B cell (primary cell): ENCODE measurements at regions not wholly inside any gene's neighbourhood (a gene's known extent, or its start where the extent isn't known, plus 50 kb on each side); places are given as distances from the start of the nearest gene placed in this dataset.

Source experiments
- EZH2 ChIP-seq: IDR thresholded peaks from 2 replicates; pipeline ENCODE4 v1.6.1; 2012; ENCODE audit warnings: borderline replicate concordance, low read depth, mild to moderate bottlenecking, moderate library complexity, low read length; ENCODE audit not compliant: insufficient read depth, poor library complexity, severe bottlenecking
- TF ChIP-seq, protein P1 (sequence below): fragments of 200-600 bp; IDR thresholded peaks from one replicate; pipeline ENCODE4 v1.8.0; 2022; ENCODE audit warnings: antibody characterized with exemption, mild to moderate bottlenecking

DNA sequence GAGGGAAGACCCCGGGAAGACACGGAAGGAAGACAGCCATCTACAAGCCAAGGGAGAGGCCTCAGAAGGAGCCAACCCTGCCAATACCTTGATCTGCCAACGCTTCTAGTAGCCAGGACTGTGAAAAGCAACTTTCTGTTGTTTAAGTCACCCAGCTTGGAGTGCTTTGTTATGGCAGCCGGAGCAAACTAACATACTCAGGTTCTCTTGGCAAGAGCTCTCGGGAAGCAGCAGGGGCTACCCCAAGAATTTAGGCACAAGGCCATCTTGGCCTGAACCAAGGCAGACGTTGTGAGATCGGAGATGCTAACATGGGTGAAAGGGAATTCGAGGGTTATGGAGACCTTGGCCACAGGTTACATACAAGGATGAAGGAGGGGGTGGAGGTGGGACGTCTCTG is 78.6 kb upstream of the KLHL29 start:
- TF ChIP-seq, protein P1, sequence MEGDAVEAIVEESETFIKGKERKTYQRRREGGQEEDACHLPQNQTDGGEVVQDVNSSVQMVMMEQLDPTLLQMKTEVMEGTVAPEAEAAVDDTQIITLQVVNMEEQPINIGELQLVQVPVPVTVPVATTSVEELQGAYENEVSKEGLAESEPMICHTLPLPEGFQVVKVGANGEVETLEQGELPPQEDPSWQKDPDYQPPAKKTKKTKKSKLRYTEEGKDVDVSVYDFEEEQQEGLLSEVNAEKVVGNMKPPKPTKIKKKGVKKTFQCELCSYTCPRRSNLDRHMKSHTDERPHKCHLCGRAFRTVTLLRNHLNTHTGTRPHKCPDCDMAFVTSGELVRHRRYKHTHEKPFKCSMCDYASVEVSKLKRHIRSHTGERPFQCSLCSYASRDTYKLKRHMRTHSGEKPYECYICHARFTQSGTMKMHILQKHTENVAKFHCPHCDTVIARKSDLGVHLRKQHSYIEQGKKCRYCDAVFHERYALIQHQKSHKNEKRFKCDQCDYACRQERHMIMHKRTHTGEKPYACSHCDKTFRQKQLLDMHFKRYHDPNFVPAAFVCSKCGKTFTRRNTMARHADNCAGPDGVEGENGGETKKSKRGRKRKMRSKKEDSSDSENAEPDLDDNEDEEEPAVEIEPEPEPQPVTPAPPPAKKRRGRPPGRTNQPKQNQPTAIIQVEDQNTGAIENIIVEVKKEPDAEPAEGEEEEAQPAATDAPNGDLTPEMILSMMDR = no peak
- TF ChIP-seq EZH2 = no peak
